HepG2 (cell line): ENCODE measurements at regions not wholly inside any gene's neighbourhood (a gene's known extent, or its start where the extent isn't known, plus 50 kb on each side); places are given as distances from the start of the nearest gene placed in this dataset.

ENCODE experiments used
- KDM2A ChIP-seq: sonication (generic); formaldehyde crosslinking; IDR thresholded peaks from 2 replicates; pipeline ENCODE4 v1.4.0; 2020; ENCODE audit warnings: low read depth, missing genetic modification reagents, borderline replicate concordance
- RORA ChIP-seq: sonication (generic); formaldehyde crosslinking; IDR thresholded peaks from 2 replicates; pipeline ENCODE4 v1.5.0; 2020; ENCODE audit warnings: mild to moderate bottlenecking, missing genetic modification reagents, moderate library complexity
- SIN3B ChIP-seq: fragments of 150-350 bp; IDR thresholded peaks from 2 replicates; pipeline ENCODE4 v1.6.1; 2014; ENCODE audit warnings: low read length
- THYN1 ChIP-seq: sonication (generic); formaldehyde crosslinking; IDR thresholded peaks from 2 replicates; pipeline ENCODE4 v1.8.1; 2023; ENCODE audit warnings: low read depth, mild to moderate bottlenecking, moderate library complexity, missing genetic modification reagents, borderline replicate concordance
- U2AF1 ChIP-seq: fragments of 200-400 bp; formaldehyde crosslinking; optimal IDR thresholded peaks from 2 replicates; pipeline ENCODE3; 2017; ENCODE audit warnings: mild to moderate bottlenecking, low read depth, low read length
- ZFP1 ChIP-seq: IDR thresholded peaks from 2 replicates; pipeline ENCODE4 v1.6.1; 2016
- ZNF138 ChIP-seq: sonication (generic); formaldehyde crosslinking; IDR thresholded peaks from 2 replicates; pipeline ENCODE4 v1.5.0; 2020; ENCODE audit warnings: mild to moderate bottlenecking, low read depth, missing genetic modification reagents
- TF ChIP-seq, protein P1 (sequence below): sonication (generic); formaldehyde crosslinking; IDR thresholded peaks from 2 replicates; pipeline ENCODE4 v1.5.1; 2020; ENCODE audit warnings: missing genetic modification reagents, mild to moderate bottlenecking, borderline replicate concordance
- TF ChIP-seq, protein P2 (sequence below): IDR thresholded peaks from 2 replicates; pipeline ENCODE4 v1.6.1; 2016; ENCODE audit warnings: low read depth, missing genetic modification reagents, missing compliant biosample characterization
- TF ChIP-seq, protein P3 (sequence below): sonication (generic); formaldehyde crosslinking; IDR thresholded peaks from 2 replicates; pipeline ENCODE4 v1.8.0; 2022; ENCODE audit warnings: low read depth, missing genetic modification reagents

DNA sequence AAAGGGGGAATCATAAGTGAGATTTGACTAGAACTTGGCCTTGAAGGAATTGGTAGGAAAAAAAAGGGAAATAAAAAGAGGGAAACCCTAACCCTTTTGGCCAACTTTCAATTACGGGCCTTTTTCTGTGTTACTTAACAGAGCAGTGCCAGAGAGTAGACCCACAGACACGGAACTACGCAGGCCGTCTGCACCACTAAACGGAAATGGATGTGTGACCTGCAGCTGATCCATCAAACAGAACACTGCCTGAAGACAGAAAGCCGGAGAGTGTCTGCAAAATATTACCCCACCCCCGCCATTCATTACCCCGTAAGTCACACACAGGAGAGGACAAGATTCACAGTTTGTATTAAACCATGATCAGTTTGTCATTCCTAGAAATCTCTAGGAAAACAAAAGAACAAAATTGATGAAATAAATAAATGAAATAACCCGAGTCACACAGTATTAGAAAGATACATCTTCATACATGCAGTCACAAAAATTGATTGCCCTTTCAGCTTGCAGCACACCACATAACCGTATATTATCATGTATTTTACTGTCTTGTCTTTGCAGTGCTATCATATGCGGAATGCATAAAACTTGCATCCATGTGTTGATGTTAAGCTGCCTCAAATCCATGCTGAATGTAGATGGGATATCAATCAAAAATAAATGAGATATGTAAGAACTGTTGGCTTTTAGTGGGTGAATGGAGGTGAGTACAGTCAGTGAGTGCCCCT, 424.7 kb downstream of the IRS2 start (continued):
- no peak for TF ChIP-seq SIN3B
- no peak for TF ChIP-seq KDM2A (CRISPR knock-in tag)
- TF ChIP-seq ZNF138 (CRISPR knock-in tag), result no peak
- TF ChIP-seq, protein P1, sequence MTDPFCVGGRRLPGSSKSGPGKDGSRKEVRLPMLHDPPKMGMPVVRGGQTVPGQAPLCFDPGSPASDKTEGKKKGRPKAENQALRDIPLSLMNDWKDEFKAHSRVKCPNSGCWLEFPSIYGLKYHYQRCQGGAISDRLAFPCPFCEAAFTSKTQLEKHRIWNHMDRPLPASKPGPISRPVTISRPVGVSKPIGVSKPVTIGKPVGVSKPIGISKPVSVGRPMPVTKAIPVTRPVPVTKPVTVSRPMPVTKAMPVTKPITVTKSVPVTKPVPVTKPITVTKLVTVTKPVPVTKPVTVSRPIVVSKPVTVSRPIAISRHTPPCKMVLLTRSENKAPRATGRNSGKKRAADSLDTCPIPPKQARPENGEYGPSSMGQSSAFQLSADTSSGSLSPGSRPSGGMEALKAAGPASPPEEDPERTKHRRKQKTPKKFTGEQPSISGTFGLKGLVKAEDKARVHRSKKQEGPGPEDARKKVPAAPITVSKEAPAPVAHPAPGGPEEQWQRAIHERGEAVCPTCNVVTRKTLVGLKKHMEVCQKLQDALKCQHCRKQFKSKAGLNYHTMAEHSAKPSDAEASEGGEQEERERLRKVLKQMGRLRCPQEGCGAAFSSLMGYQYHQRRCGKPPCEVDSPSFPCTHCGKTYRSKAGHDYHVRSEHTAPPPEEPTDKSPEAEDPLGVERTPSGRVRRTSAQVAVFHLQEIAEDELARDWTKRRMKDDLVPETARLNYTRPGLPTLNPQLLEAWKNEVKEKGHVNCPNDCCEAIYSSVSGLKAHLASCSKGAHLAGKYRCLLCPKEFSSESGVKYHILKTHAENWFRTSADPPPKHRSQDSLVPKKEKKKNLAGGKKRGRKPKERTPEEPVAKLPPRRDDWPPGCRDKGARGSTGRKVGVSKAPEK (CRISPR knock-in tag), result no peak
- no peak for TF ChIP-seq RORA (CRISPR knock-in tag)
- TF ChIP-seq, protein P2, sequence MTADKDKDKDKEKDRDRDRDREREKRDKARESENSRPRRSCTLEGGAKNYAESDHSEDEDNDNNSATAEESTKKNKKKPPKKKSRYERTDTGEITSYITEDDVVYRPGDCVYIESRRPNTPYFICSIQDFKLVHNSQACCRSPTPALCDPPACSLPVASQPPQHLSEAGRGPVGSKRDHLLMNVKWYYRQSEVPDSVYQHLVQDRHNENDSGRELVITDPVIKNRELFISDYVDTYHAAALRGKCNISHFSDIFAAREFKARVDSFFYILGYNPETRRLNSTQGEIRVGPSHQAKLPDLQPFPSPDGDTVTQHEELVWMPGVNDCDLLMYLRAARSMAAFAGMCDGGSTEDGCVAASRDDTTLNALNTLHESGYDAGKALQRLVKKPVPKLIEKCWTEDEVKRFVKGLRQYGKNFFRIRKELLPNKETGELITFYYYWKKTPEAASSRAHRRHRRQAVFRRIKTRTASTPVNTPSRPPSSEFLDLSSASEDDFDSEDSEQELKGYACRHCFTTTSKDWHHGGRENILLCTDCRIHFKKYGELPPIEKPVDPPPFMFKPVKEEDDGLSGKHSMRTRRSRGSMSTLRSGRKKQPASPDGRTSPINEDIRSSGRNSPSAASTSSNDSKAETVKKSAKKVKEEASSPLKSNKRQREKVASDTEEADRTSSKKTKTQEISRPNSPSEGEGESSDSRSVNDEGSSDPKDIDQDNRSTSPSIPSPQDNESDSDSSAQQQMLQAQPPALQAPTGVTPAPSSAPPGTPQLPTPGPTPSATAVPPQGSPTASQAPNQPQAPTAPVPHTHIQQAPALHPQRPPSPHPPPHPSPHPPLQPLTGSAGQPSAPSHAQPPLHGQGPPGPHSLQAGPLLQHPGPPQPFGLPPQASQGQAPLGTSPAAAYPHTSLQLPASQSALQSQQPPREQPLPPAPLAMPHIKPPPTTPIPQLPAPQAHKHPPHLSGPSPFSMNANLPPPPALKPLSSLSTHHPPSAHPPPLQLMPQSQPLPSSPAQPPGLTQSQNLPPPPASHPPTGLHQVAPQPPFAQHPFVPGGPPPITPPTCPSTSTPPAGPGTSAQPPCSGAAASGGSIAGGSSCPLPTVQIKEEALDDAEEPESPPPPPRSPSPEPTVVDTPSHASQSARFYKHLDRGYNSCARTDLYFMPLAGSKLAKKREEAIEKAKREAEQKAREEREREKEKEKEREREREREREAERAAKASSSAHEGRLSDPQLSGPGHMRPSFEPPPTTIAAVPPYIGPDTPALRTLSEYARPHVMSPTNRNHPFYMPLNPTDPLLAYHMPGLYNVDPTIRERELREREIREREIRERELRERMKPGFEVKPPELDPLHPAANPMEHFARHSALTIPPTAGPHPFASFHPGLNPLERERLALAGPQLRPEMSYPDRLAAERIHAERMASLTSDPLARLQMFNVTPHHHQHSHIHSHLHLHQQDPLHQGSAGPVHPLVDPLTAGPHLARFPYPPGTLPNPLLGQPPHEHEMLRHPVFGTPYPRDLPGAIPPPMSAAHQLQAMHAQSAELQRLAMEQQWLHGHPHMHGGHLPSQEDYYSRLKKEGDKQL (CRISPR knock-in tag), result no peak
- TF ChIP-seq ZFP1 (CRISPR knock-in tag), result no peak
- TF ChIP-seq U2AF1, result no peak
- TF ChIP-seq, protein P3, sequence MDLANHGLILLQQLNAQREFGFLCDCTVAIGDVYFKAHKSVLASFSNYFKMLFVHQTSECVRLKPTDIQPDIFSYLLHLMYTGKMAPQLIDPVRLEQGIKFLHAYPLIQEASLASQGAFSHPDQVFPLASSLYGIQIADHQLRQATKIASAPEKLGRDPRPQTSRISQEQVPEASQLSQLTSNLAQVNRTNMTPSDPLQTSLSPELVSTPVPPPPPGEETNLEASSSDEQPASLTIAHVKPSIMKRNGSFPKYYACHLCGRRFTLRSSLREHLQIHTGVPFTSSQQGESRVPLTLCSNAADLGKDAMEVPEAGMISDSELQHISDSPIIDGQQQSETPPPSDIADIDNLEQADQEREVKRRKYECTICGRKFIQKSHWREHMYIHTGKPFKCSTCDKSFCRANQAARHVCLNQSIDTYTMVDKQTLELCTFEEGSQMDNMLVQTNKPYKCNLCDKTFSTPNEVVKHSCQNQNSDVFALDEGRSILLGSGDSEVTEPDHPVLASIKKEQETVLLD, result no peak
- TF ChIP-seq THYN1, result no peak
